Common myeloid progenitor, CD34-positive (primary cell): ENCODE measurements at regions not wholly inside any gene's neighbourhood (a gene's known extent, or its start where the extent isn't known, plus 50 kb on each side); places are given as distances from the start of the nearest gene placed in this dataset.
"Not testable (repeated sequence)": the region's sequence is repeated elsewhere in the genome, so short reads cannot be mapped to it uniquely, and the experiment has no call there.

Experiments
- CTCF ChIA-PET: fragments of 350-600 bp; sonication (Branson Sonifier 250); formaldehyde crosslinking; loops from one replicate; lab custom pipeline; 2021; ENCODE audit warnings: antibody characterized with exemption; lab: Charles Lee
- POLR2A ChIA-PET: fragments of 350-600 bp; sonication (Branson Sonifier 250); formaldehyde crosslinking; loops from one replicate; lab custom pipeline; 2021; ENCODE audit warnings: antibody characterized with exemption; lab: Charles Lee
- DNase-seq, 3 donors: peaks; one replicate each; pipeline versions ENCODE4 v3.0.0 to v3.0.0-alpha.2; 2013
- H3K27ac ChIP-seq, 2 experiments: 1 replicate in 1 of 2; 2 replicates in 1 of 2; pipeline ENCODE4 v1.7.0; 2013; ENCODE audit warnings: inconsistent platforms in 2 of 2, low read length in 2 of 2, mild to moderate bottlenecking in 2 of 2, low read depth in 1 of 2, moderate library complexity in 1 of 2; ENCODE audit not compliant: severe bottlenecking in 2 of 2, insufficient read depth in 1 of 2, poor library complexity in 1 of 2
- H3K27me3 ChIP-seq, 5 experiments: replicated peaks in 2 of 5; 1 replicate in 3 of 5; 2 replicates in 2 of 5; pipeline versions ENCODE4 v1.6.1 to v1.7.0; 2013; ENCODE audit warnings: low read length in 4 of 5, mild to moderate bottlenecking in 2 of 5, moderate library complexity in 2 of 5, inconsistent platforms in 1 of 5; ENCODE audit not compliant: insufficient read depth in 5 of 5, control insufficient read depth in 4 of 5
- H3K36me3 ChIP-seq, 4 experiments: 1 replicate in 2 of 4; 2 replicates in 2 of 4; pipeline versions ENCODE4 v1.6.1 to v1.7.0; 2013; ENCODE audit warnings: low read length in 3 of 4, control low read depth in 1 of 4, mild to moderate bottlenecking in 1 of 4; ENCODE audit not compliant: control insufficient read depth in 4 of 4, insufficient read depth in 4 of 4
- H3K4me1 ChIP-seq, 4 experiments: 1 replicate in 3 of 4; 2 replicates in 1 of 4; pipeline versions ENCODE4 v1.6.1 to v1.7.1; 2013; ENCODE audit warnings: low read length in 3 of 4, mild to moderate bottlenecking in 3 of 4, control low read depth in 1 of 4, inconsistent platforms in 1 of 4, moderate library complexity in 1 of 4; ENCODE audit not compliant: control insufficient read depth in 4 of 4, insufficient read depth in 4 of 4; ENCODE audit errors: control extremely low read depth in 1 of 4
- H3K4me3 ChIP-seq, 7 experiments: 1 replicate in 4 of 7; 2 replicates in 3 of 7; pipeline versions ENCODE4 v1.5.1 to v1.7.0; 2013; ENCODE audit warnings: mild to moderate bottlenecking in 7 of 7, low read length in 6 of 7, moderate library complexity in 6 of 7, inconsistent platforms in 2 of 7, low read depth in 2 of 7, control low read depth in 1 of 7; ENCODE audit not compliant: insufficient read depth in 4 of 7, control insufficient read depth in 1 of 7; ENCODE audit errors: extremely low read depth in 1 of 7
- H3K9me3 ChIP-seq, 5 experiments: 1 replicate in 4 of 5; 2 replicates in 1 of 5; pipeline versions ENCODE4 v1.6.1 to v1.7.1; 2013; ENCODE audit warnings: low read length in 4 of 5, mild to moderate bottlenecking in 2 of 5, inconsistent platforms in 1 of 5, low read depth in 1 of 5, moderate library complexity in 1 of 5; ENCODE audit not compliant: control insufficient read depth in 4 of 5, insufficient read depth in 2 of 5; ENCODE audit errors: control extremely low read depth in 1 of 5
- WGBS: methylation state at CpG from one replicate; pipeline ENCODE4 v1.1.5; 2013; ENCODE audit not compliant: insufficient coverage; 5-methylcytosine and 5-hydroxymethylcytosine counted together

GRCh38 chrX:65854437-65854836, 185.4 kb downstream of the VSIG4 start:
- CTCF ChIA-PET, H3K4me3 ChIP-seq, H3K36me3 ChIP-seq, H3K27me3 ChIP-seq, POLR2A ChIA-PET, H3K4me1 ChIP-seq, DNase-seq, H3K27ac ChIP-seq: not testable (repeated sequence)
- H3K9me3 ChIP-seq, result peaks cover 0 to 11% (median 0%) of the 10 kb centered on the region in 5 experiments
- no CpG with 5 or more reads among the region's 1 CpG for WGBS

- H3K27ac ChIP-seq, H3K4me3 ChIP-seq, H3K27me3 ChIP-seq, DNase-seq, H3K4me1 ChIP-seq, H3K36me3 ChIP-seq, H3K9me3 ChIP-seq, POLR2A ChIA-PET, CTCF ChIA-PET: not testable (repeated sequence)
- no CpG with 5 or more reads among the region's 1 CpG for WGBS
These were observed 183.9 kb downstream of the MSN start for GRCh38 chrX:65851306-65851705.

GRCh38 chrX:65850821-65851220, 183.4 kb downstream of the MSN start:
- POLR2A ChIA-PET, H3K9me3 ChIP-seq, H3K27me3 ChIP-seq, H3K36me3 ChIP-seq, H3K4me1 ChIP-seq, H3K27ac ChIP-seq, DNase-seq, H3K4me3 ChIP-seq, CTCF ChIA-PET: not testable (repeated sequence)
- WGBS, result no CpG with 5 or more reads among the region's 2 CpGs

DNA sequence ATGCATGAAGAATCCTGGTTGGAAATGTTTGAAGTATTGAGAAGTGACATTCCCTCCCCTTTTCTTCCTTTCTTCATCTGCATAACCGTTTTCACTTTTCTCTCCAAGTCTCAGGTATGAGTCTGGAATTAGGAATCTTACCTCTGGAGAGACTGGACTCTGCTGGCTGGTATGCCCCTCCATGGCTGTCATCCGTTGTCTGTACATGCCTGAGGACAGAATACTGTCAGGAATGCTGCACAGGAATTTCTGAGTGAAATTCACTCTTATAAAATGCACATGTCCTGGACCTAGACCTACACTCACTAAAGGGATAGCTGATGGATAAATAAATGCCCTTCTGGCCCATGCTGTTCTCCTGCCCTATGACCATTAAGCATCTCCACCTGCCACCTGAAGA, 179.5 kb downstream of the MSN start:
- no peaks in the 10 kb centered on the region for H3K36me3 ChIP-seq
- ChIA-PET POLR2A (no interaction called here), CTCF (no interaction called here)
- 57% methylated on average over 1 of the region's 2 CpGs for WGBS
- H3K4me1 ChIP-seq, result no peaks in the 10 kb centered on the region
- H3K4me3 ChIP-seq, result no peak overlapping the region
- H3K9me3 ChIP-seq, result peaks cover 0 to 2% (median 0%) of the 10 kb centered on the region in 5 experiments
- peaks cover 0 to 5% (median 0%) of the 10 kb centered on the region in 5 experiments for H3K27me3 ChIP-seq
- no peak for DNase-seq
- no peak overlapping the region for H3K27ac ChIP-seq

DNA sequence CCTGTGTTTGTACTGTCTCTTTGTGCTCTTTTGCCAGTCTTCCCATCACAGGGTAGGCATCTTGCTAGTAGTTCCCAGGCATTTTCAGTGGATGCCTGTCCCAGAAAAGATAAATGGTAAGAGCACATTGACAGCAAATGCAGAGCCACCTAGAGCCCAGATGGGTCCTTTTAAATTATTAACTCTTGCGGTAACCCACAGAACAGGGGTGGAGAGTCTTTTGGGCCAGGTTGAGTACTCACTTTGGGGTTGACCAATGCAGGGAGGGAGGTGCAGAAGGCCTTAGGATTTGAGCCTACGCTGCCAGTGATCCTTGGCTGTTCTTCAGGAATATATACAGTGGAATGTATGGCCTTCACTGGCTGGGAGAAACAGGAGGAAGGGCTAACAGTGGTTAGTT, 173.8 kb downstream of the MSN start:
- H3K27me3 ChIP-seq, result no peaks in the 10 kb centered on the region
- WGBS, result no CpG with 5 or more reads among the region's 2 CpGs
- H3K36me3 ChIP-seq, result no peaks in the 10 kb centered on the region
- H3K9me3 ChIP-seq, result no peaks in the 10 kb centered on the region
- no peak overlapping the region for H3K27ac ChIP-seq
- POLR2A ChIA-PET, result no interaction called here
- CTCF ChIA-PET, result no interaction called here
- no peak overlapping the region for H3K4me3 ChIP-seq
- peaks cover 0 to 9% (median 3%) of the 10 kb centered on the region in 4 experiments for H3K4me1 ChIP-seq
- no peak for DNase-seq

- Histone ChIP-seq H3K36me3 (no peaks in the 10 kb centered on the region), H3K4me1 (peaks cover 0 to 9% (median 3%) of the 10 kb centered on the region in 4 experiments), H3K4me3 (no peak overlapping the region), H3K27ac (no peak overlapping the region), H3K27me3 (no peaks in the 10 kb centered on the region), H3K9me3 (no peaks in the 10 kb centered on the region)
- WGBS, result 87% methylated on average over 3 of the region's 3 CpGs
- no peak for DNase-seq
- CTCF ChIA-PET, result interaction anchor here (1.5 to 2.3 kb wide), 2 partner anchors 12 to 93 kb away, joined by 5 to 7 read pairs; no protein-coding TSS in a partner anchor
- POLR2A ChIA-PET, result no interaction called here
These were observed 171.2 kb downstream of the MSN start for GRCh38 chrX:65838674-65839073.

DNA sequence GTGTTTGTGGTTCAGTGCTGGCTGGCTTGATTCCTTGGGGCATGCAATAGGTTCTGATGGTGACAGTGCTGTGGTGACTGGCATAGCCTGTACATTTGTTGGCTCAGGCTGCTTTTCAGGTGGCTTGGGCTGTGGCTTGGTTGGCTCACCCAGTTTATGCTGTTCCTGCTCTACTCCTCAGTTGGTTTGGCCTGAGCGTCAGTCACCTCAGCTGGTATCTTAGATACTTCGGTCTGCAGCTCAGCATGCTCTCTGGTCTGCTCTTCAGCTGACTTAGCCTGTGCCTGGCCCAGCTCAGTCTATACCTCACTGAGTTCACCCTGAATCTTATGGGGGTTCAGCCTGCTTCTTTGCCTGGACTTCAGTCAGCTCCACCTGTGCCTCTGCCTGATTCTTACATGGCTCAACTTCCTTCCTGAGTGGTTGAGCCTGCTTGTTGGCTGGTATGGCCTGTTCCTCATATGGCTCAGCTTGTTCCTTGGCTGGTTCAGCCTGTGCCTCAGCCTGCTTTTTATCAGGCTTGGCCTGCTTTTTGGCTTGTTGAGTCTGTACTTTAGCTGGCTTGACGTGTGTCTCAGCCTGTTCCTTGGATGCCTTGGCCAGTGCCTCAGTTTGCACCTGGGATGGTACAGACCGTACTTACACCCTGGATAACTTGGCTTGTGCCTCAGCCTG, 170.6 kb downstream of the MSN start:
- Histone ChIP-seq H3K36me3 (no peaks in the 10 kb centered on the region), H3K4me3 (no peak overlapping the region), H3K4me1 (peaks cover 0 to 9% (median 3%) of the 10 kb centered on the region in 4 experiments), H3K9me3 (no peaks in the 10 kb centered on the region), H3K27me3 (no peaks in the 10 kb centered on the region), H3K27ac (no peak overlapping the region)
- 83% methylated on average over 4 of the region's 4 CpGs for WGBS
- ChIA-PET POLR2A (no interaction called here), CTCF (interaction anchor here (2.3 kb wide), 1 partner anchor 92 kb away, joined by 5 read pairs; no protein-coding TSS in a partner anchor)
- no peak for DNase-seq
